ENCODE measurements at regions not wholly inside any gene's neighbourhood (a gene's known extent, or its start where the extent isn't known, plus 50 kb on each side); places are given as distances from the start of the nearest gene placed in this dataset.

GRCh38 chr4:104795264-104795939, 300.7 kb upstream of the CXXC4 start:
- no peak for DNase-seq

GRCh38 chr4:104811727-104812126, 317.0 kb upstream of the CXXC4 start:
- no peak for DNase-seq

GRCh38 chr4:104815665-104816064, 321.0 kb upstream of the CXXC4 start:
- peak; percentile 65 for DNase-seq

GRCh38 chr4:104818579-104818978, 323.9 kb upstream of the CXXC4 start:
- DNase-seq = no peak

GRCh38 chr4:104826171-104826570, 320.5 kb upstream of the TET2 start:
- no peak for DNase-seq

GRCh38 chr4:104829761-104830160, 316.9 kb upstream of the TET2 start:
- no peak for DNase-seq

GRCh38 chr4:104848597-104849225, 298.0 kb upstream of the TET2 start:
- no peak for DNase-seq

GRCh38 chr4:104859601-104860237, 287.0 kb upstream of the TET2 start:
- no peak for DNase-seq

GRCh38 chr4:104860238-104861123, 286.2 kb upstream of the TET2 start:
- DNase-seq = peak; percentile 88

GRCh38 chr4:104866809-104867208, 279.9 kb upstream of the TET2 start:
- no peak for DNase-seq

GRCh38 chr4:104868533-104868932, 278.1 kb upstream of the TET2 start:
- no peak for DNase-seq

- DNase-seq = no peak
These were observed 277.7 kb upstream of the TET2 start for GRCh38 chr4:104868958-104869357.

- DNase-seq = no peak
These were observed 276.8 kb upstream of the TET2 start for GRCh38 chr4:104869831-104870230.

- DNase-seq = no peak
These were observed 276.0 kb upstream of the TET2 start for GRCh38 chr4:104870495-104871233.

- DNase-seq = peak; percentile 54
These were observed 267.7 kb upstream of the TET2 start for GRCh38 chr4:104878936-104879335.

GRCh38 chr4:104879367-104879766, 267.3 kb upstream of the TET2 start:
- DNase-seq = peak; percentile 88

GRCh38 chr4:104879854-104880253, 266.8 kb upstream of the TET2 start:
- no peak for DNase-seq

- DNase-seq = no peak
These were observed 265.4 kb upstream of the TET2 start for GRCh38 chr4:104881136-104881886.

GRCh38 chr4:104890598-104891275, 255.9 kb upstream of the TET2 start:
- no peak for DNase-seq

GRCh38 chr4:104896660-104897645, 249.7 kb upstream of the TET2 start:
- DNase-seq = no peak

Data from OCI-M1 (cell line).